GM10266 (cell line): ENCODE measurements at regions not wholly inside any gene's neighbourhood (a gene's known extent, or its start where the extent isn't known, plus 50 kb on each side); places are given as distances from the start of the nearest gene placed in this dataset.

ENCODE experiments used
- DNase-seq: peaks from one replicate; pipeline ENCODE4 v3.0.0; 2012; ENCODE audit errors: extremely low spot score
- CTCF ChIP-seq: IDR thresholded peaks from 2 replicates; pipeline ENCODE4 v1.5.1; 2012; ENCODE audit warnings: mild to moderate bottlenecking, low read depth; ENCODE audit not compliant: control insufficient read depth, insufficient read depth; ENCODE audit errors: missing control alignments

- DNase-seq: no peak
- no peak for TF ChIP-seq CTCF
Observed at GRCh38 chr14:40899435-40899834, 707.2 kb upstream of the LRFN5 start.

GRCh38 chr14:40894846-40895245 is 711.8 kb upstream of the LRFN5 start:
- no peak for DNase-seq
- no peak for TF ChIP-seq CTCF

- TF ChIP-seq CTCF: no peak
- DNase-seq: no peak
Observed at GRCh38 chr14:40889126-40889525, 717.5 kb upstream of the LRFN5 start.

- TF ChIP-seq CTCF: no peak
- no peak for DNase-seq
Observed at GRCh38 chr14:40887912-40888311, 718.8 kb upstream of the LRFN5 start.

- no peak for TF ChIP-seq CTCF
- no peak for DNase-seq
Observed at GRCh38 chr14:40870252-40870651, 736.4 kb upstream of the LRFN5 start.

- TF ChIP-seq CTCF: no peak
- DNase-seq: no peak
Observed at GRCh38 chr14:40859055-40859454, 747.6 kb upstream of the LRFN5 start.

GRCh38 chr14:40855343-40855742 is 751.3 kb upstream of the LRFN5 start:
- TF ChIP-seq CTCF: no peak
- DNase-seq: no peak
